HG03135 (cell line): ENCODE measurements at regions not wholly inside any gene's neighbourhood (a gene's known extent, or its start where the extent isn't known, plus 50 kb on each side); places are given as distances from the start of the nearest gene placed in this dataset.

Experiments
- ATAC-seq: cut with Tn5 transposase; IDR thresholded peaks from one replicate; pipeline ENCODE4 v1.9.1; 2021; ENCODE audit warnings: mild to moderate bottlenecking, moderate library complexity; ENCODE audit not compliant: unreplicated experiment

DNA sequence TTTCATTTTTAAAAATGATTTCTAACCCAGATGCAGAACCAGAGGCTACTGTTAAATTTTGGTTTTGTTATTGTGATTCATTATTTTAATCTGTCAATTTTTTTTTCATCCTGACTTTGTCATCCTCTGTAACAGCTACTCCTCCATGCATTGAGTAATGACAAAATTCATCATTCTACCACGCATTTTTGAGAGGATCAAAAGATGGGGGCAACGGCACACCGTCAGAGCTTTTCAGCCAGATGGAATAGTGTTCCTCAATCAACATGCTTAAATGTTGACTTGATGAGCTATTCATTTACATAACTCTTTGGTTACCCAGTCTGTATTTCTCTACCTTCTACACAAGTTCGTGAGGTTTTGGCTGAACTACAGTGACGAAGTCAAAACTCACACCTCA lies 486.3 kb downstream of the EFNB2 start:
- no peak for ATAC-seq

DNA sequence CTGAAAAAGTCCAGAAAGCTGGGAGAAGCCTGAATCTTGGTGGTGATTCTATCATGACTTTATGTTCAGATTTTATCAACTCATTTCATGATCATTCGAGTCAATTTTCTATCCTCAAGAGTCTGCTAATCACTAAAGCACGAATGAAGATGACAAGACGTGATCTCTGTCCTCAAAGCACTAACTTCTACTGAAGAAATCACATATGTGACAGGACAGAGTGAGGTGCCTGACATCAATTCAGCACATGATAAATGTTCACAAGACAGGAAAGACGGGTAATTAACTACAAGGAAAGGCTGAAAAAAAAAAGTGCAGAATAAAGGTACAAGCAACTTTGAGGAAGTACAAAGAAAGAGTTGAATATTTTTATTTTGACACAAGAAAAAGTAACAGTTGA lies 487.1 kb downstream of the EFNB2 start:
- ATAC-seq, result no peak

DNA sequence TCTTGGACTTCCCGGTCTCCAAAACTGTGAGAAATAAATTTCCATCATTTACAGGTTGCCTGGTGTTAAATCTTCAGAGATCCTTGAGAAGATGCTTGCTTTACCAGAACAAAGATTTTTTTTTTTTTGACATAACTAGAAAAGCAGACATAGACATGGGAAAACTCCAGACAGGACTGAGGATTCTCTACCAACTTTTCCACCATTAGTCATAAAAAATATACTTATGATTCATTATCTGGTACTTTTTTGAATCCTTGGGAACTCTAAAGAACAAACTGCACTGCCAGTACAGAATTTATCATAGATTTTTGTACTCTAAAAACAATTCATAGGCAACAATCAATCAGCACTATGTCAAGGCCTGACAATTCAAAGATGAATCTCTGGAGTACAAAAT lies 487.6 kb downstream of the EFNB2 start:
- no peak for ATAC-seq

DNA sequence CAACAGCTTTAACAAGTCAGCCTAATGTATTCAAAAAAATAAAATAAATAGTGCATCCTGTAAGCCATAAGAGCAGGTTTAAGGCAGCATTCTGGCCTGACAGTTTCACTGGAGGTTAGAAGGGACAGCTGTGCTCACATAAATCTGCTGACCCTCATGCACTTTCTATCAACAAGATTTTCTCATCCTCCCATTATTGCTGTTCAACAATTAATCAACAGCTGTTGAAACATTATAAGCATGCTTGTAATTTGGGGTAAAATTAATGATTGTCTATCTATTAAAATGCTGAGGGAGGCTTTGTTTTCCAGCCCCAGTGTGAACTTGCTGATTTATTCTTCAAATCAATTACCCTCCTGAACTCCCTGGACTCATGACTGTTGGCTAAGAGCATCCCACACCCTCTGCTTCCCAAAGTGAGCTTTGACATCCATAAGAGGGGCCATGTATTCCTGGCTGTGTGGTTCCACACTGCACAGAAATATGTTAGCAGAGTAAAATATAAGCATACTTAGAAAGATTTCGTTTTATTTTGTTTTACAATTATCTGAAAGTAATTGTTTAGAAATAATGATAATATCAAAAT lies 492.4 kb downstream of the EFNB2 start:
- no peak for ATAC-seq

DNA sequence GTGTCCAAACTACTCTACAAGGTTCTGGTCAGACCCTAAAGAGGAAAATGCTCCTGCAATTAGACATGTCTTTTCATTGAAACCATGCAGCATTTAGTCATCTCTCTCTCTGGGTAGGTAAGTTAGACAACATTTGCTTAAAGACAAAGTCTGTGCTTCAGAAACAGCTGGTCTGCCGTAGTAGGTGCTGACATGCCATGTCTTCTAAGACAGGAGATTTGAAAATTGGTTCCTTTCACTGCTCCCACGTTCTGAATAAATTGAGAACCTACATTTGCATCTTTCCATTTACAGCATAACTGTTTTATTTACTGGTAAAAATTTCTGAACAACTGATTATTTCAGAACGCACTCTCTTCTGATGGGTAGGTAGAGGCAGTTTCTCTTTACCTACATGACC lies 494.0 kb downstream of the EFNB2 start:
- no peak for ATAC-seq

DNA sequence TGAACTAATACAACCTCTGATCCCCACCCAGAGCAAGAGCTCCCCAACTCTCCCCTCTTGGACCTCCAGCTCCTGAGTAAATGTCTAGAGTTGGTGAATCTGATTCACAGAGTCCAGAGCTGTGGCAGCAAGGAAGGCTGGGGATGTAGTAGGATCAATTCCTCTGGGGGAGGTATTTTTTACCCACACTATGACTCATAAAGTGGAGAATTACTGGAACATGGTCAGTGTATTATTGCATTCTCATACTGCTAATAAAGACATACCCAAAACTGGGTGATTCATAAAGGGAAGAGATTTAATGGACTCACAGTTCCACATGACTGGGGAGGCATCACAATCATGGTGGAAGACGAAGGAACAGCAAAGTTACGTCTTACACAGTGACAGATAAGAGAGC lies 496.7 kb downstream of the EFNB2 start:
- ATAC-seq, result no peak

DNA sequence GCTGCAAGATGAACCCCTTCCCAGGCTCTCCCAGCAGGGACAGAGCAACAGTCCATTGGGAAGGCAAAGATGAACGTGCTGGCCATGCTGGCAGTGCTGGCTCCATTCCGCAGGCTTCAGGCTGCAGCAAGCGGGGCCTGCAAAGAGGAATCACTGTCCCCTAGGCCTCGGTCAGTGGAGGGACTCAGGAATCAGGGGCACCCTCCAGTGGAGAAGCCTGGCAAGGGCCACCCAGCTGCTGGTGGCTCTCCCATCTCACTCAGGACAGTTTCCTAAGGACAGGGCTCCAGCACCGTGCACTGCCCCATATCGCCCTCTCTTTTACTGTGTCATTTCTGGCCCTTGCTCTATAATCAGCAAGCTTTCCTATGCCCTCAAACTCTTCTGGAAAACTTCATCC lies 498.6 kb downstream of the EFNB2 start:
- ATAC-seq, result no peak

DNA sequence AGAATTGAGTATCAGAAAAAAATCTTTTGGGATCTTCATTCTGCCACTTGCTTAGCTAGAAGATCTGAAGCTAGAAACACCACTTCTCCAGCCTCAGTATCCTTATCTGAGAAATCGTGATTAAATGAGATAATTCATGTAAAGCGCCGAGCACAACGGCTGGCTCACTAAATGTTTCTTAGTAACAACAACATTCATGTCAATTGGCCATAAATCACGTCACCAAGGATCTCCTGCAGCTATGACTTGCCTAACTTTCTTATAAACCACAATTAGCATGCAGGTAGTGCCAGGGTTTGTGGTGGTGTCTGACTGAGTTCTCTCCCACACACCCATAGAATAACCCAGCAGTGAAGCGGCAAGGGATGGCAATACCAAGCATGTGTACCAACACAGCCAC lies 501.3 kb downstream of the EFNB2 start:
- ATAC-seq, result no peak

DNA sequence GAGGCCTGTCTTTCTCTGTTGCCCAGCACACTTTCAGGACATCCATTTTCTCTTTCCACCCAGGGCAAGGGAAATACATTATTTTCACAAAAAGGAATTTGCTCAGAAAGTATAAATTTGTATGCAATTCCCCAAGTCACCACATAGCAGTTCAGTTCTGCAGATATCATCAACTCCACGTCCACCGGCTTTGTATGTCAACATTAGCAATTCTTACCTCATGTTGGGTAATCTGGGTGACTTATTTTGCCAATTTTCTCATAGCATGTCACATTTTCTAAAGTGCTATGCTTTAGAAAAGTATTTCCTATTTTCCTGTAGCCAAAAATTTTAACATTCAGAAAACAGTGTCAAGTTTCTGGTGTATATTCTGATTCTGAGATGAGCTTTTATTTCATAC lies 501.8 kb downstream of the EFNB2 start:
- no peak for ATAC-seq

DNA sequence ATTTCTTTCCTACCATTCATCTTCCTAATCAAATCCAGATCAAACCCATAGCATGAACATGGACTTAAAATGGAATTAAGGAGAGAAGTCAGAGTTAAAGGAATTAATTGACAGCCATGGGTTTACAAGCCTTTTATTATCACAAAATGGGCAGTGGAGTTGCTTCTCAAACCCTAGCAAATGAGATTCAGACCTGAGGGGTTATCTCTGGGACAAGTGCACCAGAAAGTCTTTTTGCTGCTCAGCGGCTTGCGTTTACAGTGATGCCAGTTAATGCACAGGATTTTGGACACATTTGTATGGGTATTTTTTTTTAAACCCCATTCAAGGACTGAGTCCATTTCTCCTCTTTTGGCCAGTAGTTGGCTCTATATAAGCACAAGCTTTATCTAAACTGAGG lies 503.0 kb downstream of the EFNB2 start:
- ATAC-seq, result no peak

DNA sequence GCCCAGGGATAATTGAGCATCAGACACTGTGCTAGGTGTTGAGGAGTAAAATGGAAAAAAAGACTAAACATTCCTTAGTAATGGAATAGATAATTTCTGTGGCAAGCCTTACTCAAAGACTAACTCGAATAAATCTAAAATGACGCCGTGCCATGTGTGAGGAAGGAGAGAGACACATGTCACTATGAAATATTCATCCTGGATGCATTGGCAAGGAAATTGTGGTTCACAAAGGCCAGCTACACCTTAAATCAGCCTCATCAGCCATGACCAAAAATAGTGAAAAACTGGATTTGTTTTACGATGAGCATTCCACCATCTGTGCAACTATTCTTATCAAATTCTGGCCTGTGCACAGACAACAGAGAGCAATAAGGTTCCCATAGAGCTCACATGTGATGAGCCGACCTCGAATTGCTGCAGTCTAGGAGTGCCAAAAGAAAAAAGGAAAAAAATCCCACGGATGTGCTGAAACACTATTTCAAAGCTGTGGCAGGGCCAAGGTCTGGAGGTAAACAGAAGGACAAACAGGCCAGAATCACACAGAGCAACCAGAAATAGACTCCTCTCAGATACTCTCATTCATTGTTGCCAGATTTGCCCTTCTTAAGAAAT lies 505.7 kb downstream of the EFNB2 start:
- no peak for ATAC-seq

DNA sequence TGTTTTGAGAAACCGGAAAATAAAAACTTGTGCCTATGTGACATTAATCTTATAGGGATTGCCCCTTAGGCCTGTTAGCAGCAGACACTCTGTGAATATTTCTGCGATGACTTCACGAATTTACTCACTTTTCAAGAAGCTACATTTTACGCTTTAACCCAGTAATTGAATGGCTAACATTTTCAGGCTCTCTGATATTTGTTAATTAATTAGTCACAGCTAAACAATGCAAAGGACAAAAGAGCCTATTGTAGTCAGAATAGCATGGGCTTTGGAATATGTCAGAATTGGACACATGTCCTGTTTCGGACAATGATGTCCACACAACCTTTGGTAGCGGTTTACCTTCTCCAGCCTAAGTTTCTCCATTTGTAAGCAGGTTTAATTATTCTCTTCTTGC lies 506.6 kb downstream of the EFNB2 start:
- ATAC-seq, result no peak

DNA sequence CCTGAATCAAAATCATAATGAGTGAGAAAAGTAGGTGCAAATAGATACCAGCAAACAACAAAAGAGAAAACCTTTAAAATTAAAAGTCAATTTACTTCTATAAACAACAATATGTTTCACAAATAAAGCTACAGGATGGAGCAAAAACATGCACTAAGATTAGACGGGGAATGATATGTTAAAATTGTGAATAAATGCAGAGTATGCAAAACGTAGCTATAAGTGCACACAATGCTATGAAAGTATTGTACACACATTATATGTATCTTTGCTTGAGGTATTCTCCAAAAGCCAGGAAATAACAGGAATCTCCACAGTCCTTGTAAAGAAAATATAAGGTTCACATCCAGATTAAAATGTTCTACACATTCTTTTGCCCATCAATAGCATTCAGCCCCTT lies 523.9 kb downstream of the EFNB2 start:
- ATAC-seq, result no peak

DNA sequence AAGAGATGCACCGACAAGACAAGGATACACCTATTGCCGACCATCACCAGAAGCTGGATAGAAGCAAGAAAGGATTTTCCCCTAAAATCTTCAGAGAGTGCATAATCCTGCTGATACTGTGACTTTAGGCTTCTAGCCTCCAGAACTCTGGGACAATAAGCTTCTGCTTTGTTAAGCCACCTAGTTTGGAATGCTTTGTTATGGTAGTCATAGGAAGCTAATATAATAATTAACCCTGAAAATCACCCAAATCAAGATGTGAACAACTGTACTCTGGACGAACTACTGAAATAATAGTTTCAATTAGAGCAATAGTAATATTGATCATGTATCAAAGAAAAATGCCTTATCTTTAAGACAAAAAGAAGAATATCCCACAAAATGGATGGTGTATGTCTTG lies 524.6 kb downstream of the EFNB2 start:
- ATAC-seq, result no peak

DNA sequence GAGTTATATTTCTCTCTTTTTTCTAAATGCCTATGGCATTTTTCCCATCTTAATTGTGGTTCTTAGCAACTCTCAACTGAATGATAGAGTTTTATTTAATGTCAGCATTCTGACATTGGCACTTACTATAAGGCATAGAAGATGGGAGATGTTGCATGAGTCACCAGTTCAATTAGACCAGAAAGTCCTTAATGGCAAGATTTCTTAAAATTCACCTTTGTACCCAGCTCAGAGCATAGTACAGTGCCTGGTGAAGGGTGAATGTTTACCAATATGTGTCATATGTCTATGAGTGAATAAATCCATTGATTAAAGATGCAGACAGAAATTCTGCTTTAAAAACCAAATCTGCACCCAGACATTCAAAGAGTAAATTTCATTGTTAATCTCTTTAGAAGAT lies 526.9 kb downstream of the EFNB2 start:
- ATAC-seq, result no peak

DNA sequence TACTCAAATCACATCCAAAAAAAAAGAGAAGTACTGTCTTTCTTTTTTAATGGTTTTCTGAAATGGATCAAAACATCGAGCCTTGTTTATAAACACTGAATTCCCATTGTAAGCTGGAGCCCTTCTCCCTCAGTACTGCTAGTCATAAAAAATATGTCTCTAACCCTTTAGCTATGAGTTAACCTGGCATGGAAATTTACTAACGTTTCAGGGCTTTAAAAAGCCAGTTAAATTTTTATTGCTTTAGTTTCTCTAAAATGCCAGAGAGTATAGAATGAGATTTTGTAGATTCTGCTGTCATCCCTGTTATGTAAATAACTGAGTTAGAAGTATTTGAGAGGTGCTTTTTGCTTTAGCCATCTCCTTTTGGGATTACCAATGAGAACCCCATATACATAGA lies 528.3 kb downstream of the EFNB2 start:
- no peak for ATAC-seq

DNA sequence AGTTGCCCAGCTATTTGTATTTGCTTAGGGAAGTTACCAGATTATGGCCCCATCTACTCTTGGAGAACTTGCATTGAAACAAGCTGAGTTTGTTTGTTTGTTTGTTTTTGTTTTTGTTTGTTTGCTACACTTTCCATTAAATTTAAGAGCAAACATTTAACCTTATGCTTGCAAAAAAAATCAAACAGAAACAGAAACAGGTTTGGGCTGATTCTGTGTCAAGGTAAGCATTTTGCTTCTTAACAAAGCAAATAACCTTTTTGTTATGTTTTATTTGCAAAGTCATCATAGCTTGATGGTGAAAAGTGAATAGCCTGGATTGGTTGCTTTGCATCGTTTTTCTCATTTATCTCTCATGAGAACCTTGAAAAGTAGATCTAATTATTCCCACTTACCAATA lies 531.8 kb downstream of the EFNB2 start:
- ATAC-seq, result no peak

DNA sequence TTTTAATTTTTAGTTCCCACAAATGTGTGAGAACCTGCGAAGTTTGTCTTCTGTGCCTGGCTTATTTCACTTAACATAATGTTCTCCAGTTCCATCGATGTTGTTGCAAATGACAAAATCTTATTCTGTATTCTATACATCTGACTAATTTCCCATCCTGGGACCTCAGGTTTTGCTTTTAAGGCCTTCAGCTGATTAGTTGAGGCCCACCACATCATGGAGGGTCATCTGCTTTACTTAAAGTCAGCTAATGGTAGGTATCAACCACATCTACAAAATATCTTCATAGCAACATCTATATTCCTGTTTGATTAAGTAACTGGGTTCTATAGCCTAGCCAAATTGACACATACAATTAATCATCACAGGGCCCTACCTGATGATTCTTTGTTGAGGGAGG lies 534.0 kb downstream of the EFNB2 start:
- no peak for ATAC-seq

DNA sequence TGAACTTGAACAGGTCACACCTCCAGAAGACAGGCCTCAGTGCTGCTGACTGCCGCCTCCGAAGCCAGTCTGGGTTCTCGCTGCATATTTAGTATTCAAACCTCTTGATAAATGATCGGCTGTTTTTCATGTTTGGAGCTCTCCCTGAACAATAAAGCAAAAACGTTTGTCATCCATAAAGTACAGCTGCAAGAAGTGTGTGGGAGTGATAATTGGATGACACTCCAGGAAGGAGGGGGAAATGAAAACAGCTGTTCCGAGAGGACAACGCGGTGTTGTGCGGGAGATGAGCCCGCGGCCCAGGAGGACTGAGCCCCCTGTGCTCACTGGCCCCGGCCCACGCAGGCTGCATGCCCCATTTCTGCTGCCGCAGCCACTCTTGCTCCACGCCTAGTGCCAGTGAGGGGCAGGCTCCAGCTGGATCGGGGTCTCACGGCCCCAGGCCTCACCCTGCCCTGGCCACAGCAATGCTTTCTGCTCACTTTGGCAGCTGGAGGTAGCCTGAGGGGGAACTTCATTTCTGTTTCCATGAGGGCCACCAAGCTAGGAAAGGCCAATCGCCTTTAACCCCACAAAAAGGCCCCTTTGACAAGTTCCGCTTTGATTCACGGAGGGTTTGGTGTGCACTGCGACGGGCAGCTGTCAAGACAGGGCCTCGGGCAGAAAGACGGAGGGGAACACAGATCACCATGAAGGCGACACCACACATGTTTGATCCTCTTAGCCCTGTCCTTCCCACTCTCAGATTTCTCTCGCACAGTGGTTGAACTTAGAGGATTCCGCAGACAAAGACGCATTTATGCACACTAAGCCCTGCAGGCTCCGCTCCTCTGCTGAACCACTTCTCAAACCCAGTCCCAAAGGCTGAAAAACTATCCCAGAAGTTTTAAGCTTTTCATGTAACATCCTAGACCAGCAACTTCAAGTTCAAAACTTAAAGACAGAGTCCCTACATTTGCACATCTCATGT lies 537.6 kb downstream of the EFNB2 start:
- no peak for ATAC-seq

DNA sequence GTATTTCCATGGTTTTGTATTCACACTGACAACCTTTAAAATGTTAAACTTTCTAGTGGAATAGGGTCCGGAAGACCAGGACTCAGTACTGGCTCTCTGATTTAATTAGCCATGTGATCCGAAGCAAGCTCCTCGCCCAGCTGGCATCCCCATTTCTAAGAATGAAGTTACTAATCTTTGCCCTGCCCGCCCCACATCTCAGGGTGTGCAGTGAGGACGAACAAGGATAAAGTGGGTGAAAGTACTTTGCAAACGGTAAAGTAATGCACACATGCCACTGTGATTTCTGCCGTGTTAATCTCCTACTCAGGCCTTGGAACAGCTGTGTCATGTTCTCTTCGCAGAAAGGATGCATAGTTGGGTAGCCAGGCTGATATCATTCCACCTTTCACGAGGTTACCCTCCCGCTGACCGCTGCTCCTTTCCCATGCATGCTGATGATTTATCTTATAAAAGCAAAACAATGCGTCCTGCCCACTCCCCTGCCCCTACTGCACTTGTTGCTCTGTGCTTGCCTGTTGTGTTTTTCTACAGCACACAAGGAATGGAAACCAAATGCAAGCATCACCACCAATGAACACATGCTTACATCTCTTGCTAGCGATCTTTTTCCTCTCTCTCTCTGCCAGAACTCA lies 539.0 kb downstream of the EFNB2 start:
- ATAC-seq, result no peak

DNA sequence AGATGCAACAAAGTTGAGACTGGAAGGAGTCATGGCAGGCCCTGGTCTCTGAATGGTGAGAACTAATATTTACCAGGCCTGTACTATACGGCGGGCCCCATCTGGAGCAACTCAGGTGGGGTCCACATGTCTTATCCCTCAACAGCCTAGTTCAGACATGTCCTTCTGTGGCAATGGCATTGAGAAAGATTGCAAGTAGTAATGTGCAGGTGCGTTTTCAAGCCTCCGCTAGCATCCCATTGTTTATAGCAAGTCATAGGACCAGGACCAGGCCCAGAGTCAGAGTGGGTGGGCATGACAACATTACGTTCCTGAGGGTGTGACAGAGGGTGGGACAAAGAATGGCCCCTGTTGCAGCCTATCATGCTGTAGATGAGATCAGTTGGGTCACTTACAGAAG lies 541.1 kb downstream of the EFNB2 start:
- no peak for ATAC-seq
